Naive thymus-derived CD8-positive, alpha-beta T cell (primary cell): ENCODE measurements at regions not wholly inside any gene's neighbourhood (a gene's known extent, or its start where the extent isn't known, plus 50 kb on each side); places are given as distances from the start of the nearest gene placed in this dataset.
A peak's percentile ranks its signal among the peaks of the same experiment; 100 is the strongest.

Experiments used
- ATAC-seq, 2 donors: fragments of 150-1000 bp; cut with Tn5 transposase in 1 of 2; sonication (Bioruptor Pico), chemical (Tn5 transposase) in 1 of 2; 1 replicate in 1 of 2; 2 replicates in 1 of 2; pipeline ENCODE4 v1.10.0; 2021; ENCODE audit warnings: mild to moderate bottlenecking in 2 of 2, moderate library complexity in 2 of 2
- POLR2A ChIA-PET: fragments of 350-600 bp; sonication (Branson Sonifier 250); formaldehyde crosslinking; loops from one replicate; lab custom pipeline; 2021; ENCODE audit warnings: antibody characterized with exemption; lab: Charles Lee
- DNase-seq, 10 donors: peaks; one replicate each; pipeline versions ENCODE4 v3.0.0 to v3.0.0-alpha.2; 2020 to 2022
- H3K27ac Mint-ChIP-seq, 10 donors: one replicate each; pipeline ENCODE4 v1.8.0; 2020 to 2022; ENCODE audit warnings: mild to moderate bottlenecking in 10 of 10, mixed read lengths in 10 of 10, moderate library complexity in 4 of 10, inconsistent platforms in 1 of 10
- H3K27me3 Mint-ChIP-seq, 5 donors: one replicate each; pipeline ENCODE4 v1.8.0; 2021 to 2022; ENCODE audit warnings: mixed read lengths in 5 of 5
- H3K36me3 Mint-ChIP-seq, 3 donors: one replicate each; pipeline ENCODE4 v1.8.0; 2020 to 2022; ENCODE audit warnings: mixed read lengths in 3 of 3, mild to moderate bottlenecking in 2 of 3, inconsistent platforms in 1 of 3
- H3K4me1 Mint-ChIP-seq, 4 donors: one replicate each; pipeline ENCODE4 v1.8.0; 2021 to 2022; ENCODE audit warnings: mixed read lengths in 4 of 4
- H3K4me3 Mint-ChIP-seq, 10 donors: one replicate each; pipeline ENCODE4 v1.8.0; 2020 to 2022; ENCODE audit warnings: mild to moderate bottlenecking in 10 of 10, mixed read lengths in 10 of 10, moderate library complexity in 6 of 10, inconsistent platforms in 1 of 10
- H3K9me3 Mint-ChIP-seq, 9 donors: one replicate each; pipeline ENCODE4 v1.8.0; 2020 to 2022; ENCODE audit warnings: mixed read lengths in 9 of 9, mild to moderate bottlenecking in 3 of 9, inconsistent platforms in 1 of 9, moderate library complexity in 1 of 9

GRCh38 chr5:68883436-68883835 lies 210.4 kb upstream of the SLC30A5 start:
- peaks cover 0 to 3% (median 0%) of the 10 kb centered on the region in 3 donors for H3K36me3 Mint-ChIP-seq
- H3K9me3 Mint-ChIP-seq = no peaks in the 10 kb centered on the region
- H3K4me1 Mint-ChIP-seq = peaks cover 23 to 30% (median 27%) of the 10 kb centered on the region in 4 donors
- H3K27me3 Mint-ChIP-seq = no peaks in the 10 kb centered on the region
- POLR2A ChIA-PET = interaction anchor here (0.7 kb wide), 1 partner anchor 611 kb away, joined by 4 read pairs; no protein-coding TSS in a partner anchor
- ATAC-seq (no peak), DNase-seq (no peak)
- H3K4me3 Mint-ChIP-seq = peak overlapping the region in 5 of 10 donors; percentile 31 to 70 (median 48)
- H3K27ac Mint-ChIP-seq = no peak overlapping the region

DNA sequence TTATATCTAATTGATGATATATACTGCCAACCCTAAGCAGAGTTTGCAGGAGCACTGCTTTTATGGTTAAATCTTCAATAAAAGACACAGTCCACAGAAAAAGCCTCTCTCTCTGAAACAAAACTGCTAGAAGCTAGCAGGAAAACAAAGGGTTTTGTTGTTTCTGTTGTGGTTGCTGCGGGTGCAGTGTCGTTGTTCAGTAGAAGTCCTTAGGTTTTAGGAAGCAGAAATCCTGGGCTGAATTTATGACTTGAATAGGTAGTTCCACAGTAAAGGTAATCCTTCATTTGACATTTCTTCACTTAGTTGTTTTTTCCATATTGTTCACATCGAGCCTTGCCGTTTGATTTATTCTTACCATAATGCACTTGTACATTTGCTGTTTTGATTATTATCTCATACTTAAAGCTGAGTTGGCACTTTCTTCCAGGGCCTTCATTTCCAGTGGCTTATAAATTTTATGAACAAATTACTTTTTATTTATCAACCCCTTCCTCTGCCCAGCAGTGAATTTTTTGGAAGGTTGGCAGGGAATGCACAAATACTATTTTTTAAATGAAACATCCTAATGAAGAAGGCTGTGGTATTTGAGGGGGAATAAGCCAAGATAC lies 209.6 kb upstream of the SLC30A5 start:
- no peaks in the 10 kb centered on the region for H3K27me3 Mint-ChIP-seq
- H3K4me3 Mint-ChIP-seq = peak overlapping the region in 9 of 10 donors; percentile 26 to 70 (median 51)
- DNase-seq (peak in 9 of 10 donors; percentile 10 to 72 (median 39)), ATAC-seq (peak; percentile 52 to 87)
- peaks cover 0 to 3% (median 0%) of the 10 kb centered on the region in 3 donors for H3K36me3 Mint-ChIP-seq
- H3K9me3 Mint-ChIP-seq = no peaks in the 10 kb centered on the region
- H3K4me1 Mint-ChIP-seq = peaks cover 23 to 30% (median 27%) of the 10 kb centered on the region in 4 donors
- H3K27ac Mint-ChIP-seq = peak overlapping the region in 5 of 10 donors; percentile 16 to 54 (median 43)
- POLR2A ChIA-PET = interaction anchor here (0.7 kb wide), 3 partner anchors 611 to 1973 kb away, joined by 3 to 4 read pairs (median 4); no protein-coding TSS in a partner anchor

DNA sequence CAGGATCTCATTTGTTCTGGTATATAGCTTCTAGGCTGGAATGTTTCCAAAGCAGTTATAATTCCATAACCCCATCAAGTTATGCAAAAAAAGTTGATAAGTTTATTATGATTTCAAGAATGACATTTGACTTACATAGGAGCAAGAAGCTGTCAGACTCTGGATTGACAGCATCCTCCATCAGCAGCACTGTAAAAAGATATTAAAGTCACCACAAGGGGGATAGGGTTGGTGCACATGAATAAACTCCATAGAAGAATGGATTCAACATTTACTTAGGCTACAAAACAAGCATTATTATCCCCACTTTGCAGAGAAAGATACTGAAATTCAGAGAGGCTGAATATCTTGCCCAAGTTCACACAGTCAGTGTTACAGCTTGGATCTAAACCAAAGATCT lies 208.9 kb upstream of the SLC30A5 start:
- POLR2A ChIA-PET = no interaction called here
- ATAC-seq (peak in 1 of 2 donors; percentile 66), DNase-seq (peak in 4 of 10 donors; percentile 6 to 38 (median 28))
- Mint-ChIP-seq H3K27ac (no peak overlapping the region), H3K27me3 (no peaks in the 10 kb centered on the region), H3K36me3 (peaks cover 0 to 3% (median 0%) of the 10 kb centered on the region in 3 donors), H3K9me3 (no peaks in the 10 kb centered on the region), H3K4me3 (no peak overlapping the region), H3K4me1 (peaks cover 25 to 30% (median 27%) of the 10 kb centered on the region in 4 donors)

GRCh38 chr5:68886814-68887213 lies 207.0 kb upstream of the SLC30A5 start:
- H3K36me3 Mint-ChIP-seq = peaks cover 0 to 3% (median 0%) of the 10 kb centered on the region in 3 donors
- POLR2A ChIA-PET = no interaction called here

DNA sequence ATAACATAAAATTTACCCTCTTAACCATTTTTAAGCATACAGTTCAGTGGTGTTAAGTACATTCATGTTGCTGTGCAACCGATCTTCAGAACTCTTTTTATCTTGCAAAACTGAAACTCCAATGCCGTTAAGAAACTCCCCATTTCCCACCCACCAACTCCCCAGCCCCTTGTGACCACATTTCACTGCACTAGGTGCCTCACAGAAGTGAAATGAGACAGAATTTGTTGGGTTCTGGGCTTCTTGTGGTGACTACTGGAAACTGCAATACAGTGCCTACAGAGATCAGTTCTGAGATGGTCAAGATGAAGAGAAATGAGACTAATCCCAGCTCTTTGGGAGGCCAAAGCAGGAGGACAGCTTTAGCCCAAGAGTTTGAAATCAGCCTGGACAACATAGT lies 202.1 kb upstream of the SLC30A5 start:
- peaks cover 23 to 33% (median 26%) of the 10 kb centered on the region in 4 donors for H3K4me1 Mint-ChIP-seq
- peak overlapping the region in 1 of 10 donors; percentile 52 for H3K4me3 Mint-ChIP-seq
- POLR2A ChIA-PET = no interaction called here
- no peaks in the 10 kb centered on the region for H3K36me3 Mint-ChIP-seq
- peak in 1 of 2 donors; percentile 72 for ATAC-seq
- peak in 3 of 10 donors; percentile 8 to 47 (median 34) for DNase-seq
- no peaks in the 10 kb centered on the region for H3K27me3 Mint-ChIP-seq
- peak overlapping the region in 2 of 10 donors; percentile 34 to 64 for H3K27ac Mint-ChIP-seq
- H3K9me3 Mint-ChIP-seq = no peaks in the 10 kb centered on the region

More at GRCh38 chr5:68886814-68887213, 207.0 kb upstream of the SLC30A5 start:
- ATAC-seq (peak in 1 of 2 donors; percentile 24), DNase-seq (no peak)
- no peaks in the 10 kb centered on the region for H3K27me3 Mint-ChIP-seq
- no peaks in the 10 kb centered on the region for H3K9me3 Mint-ChIP-seq
- H3K4me1 Mint-ChIP-seq = peaks cover 27 to 36% (median 32%) of the 10 kb centered on the region in 4 donors
- H3K4me3 Mint-ChIP-seq = no peak overlapping the region
- peak overlapping the region in 1 of 10 donors; percentile 8 for H3K27ac Mint-ChIP-seq

DNA sequence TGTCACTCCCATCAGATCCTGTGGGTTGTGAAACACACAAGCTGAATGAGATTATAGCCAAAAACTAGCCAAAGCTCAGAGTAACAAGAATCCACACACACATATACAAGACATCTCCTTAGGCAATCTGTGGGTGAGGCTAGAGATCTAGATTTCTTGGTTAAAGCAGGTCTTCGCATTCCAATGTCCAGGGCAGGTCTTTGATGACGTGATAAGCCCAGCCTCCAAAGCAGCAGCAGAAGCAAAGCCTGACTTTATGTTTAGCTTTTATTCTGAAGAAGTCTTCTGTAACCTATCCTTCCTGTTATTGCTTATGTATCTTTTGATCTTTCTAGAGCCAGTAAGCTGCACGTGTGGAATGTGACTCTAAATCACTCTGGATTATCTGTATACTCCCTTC lies 199.1 kb upstream of the SLC30A5 start:
- peaks cover 19 to 33% (median 22%) of the 10 kb centered on the region in 4 donors for H3K4me1 Mint-ChIP-seq
- H3K4me3 Mint-ChIP-seq = peak overlapping the region in 4 of 10 donors; percentile 2 to 57 (median 45)
- H3K27ac Mint-ChIP-seq = peak overlapping the region in 5 of 10 donors; percentile 4 to 82 (median 60)
- H3K9me3 Mint-ChIP-seq = no peaks in the 10 kb centered on the region
- H3K36me3 Mint-ChIP-seq = no peaks in the 10 kb centered on the region
- ATAC-seq (peak; percentile 20 to 78), DNase-seq (peak in 3 of 10 donors; percentile 14 to 48 (median 45))
- POLR2A ChIA-PET = no interaction called here
- no peaks in the 10 kb centered on the region for H3K27me3 Mint-ChIP-seq

- DNase-seq (no peak), ATAC-seq (no peak)
- H3K9me3 Mint-ChIP-seq = peaks cover 0 to 9% (median 0%) of the 10 kb centered on the region in 9 donors
- H3K4me3 Mint-ChIP-seq = no peak overlapping the region
- no peaks in the 10 kb centered on the region for H3K27me3 Mint-ChIP-seq
- peaks cover 12 to 17% (median 14%) of the 10 kb centered on the region in 4 donors for H3K4me1 Mint-ChIP-seq
- POLR2A ChIA-PET = no interaction called here
- no peaks in the 10 kb centered on the region for H3K36me3 Mint-ChIP-seq
- no peak overlapping the region for H3K27ac Mint-ChIP-seq
Observed at GRCh38 chr5:68898951-68899471, 194.8 kb upstream of the SLC30A5 start.

DNA sequence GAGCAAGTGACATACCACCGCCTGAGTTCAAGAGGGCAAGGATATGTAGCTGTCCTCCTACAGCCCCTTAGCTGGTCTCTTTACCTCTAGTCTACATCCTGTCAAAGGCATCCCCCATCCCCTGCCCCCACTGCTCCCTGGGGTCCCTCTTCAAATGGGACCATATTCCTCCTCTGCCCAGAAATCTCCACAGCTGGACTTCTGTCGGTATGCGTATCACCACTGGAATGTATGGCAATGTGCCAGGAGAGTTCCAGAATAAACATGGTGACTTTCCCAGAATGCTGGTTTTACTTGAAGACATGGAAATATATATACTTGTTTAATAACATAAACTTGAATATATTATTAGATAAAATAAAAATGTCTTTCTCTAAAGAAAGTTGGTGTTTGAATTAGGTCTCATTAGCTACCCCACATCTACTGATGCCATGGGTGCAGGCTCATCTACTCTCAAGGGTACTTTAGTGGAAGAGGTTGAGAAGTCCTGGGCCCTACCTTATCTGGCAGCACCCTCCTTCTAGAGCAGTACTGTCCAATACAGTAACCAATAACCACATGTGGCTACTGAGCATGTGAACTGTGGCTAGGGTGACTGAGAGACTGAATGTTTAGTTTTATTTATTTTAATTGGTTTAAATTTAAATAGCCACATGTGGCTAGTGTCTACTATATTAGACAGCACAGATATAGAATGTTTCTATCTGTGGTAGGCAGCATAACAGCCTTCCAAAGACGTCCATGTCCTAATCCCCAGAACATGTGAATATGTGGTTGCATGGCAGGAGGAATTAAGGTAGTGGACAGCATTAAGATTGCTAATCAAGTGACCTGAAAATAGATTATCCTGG lies 181.7 kb upstream of the SLC30A5 start:
- Mint-ChIP-seq H3K27me3 (peaks cover 0 to 2% (median 0%) of the 10 kb centered on the region in 5 donors), H3K4me3 (no peak overlapping the region), H3K27ac (peak overlapping the region in 1 of 10 donors; percentile 26), H3K9me3 (peaks cover 0 to 5% (median 0%) of the 10 kb centered on the region in 9 donors), H3K4me1 (no peaks in the 10 kb centered on the region), H3K36me3 (no peaks in the 10 kb centered on the region)
- POLR2A ChIA-PET = interaction anchor here (1.0 kb wide), 1 partner anchor 10 kb away, joined by 3 read pairs; no protein-coding TSS in a partner anchor
- no peak for ATAC-seq
- DNase-seq = no peak

DNA sequence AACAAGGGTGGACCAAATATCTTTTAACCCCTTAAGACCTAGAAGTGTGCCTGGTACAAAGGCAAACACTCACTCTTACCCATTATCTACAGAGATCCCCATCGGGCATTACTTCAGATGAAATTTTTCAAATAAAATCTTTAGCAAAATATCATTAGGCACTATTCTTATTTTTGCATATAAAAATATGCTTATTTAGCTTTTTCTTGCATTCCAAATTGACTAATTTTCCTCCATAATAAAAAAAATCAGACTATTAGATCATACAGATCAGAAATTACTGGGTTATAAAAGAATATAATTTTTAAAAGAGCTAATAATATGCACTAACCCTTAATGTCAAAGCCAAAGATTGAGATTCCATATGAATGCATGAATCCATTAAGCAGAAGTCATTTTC lies 178.7 kb upstream of the SLC30A5 start:
- H3K9me3 Mint-ChIP-seq = peaks cover 0 to 18% (median 7%) of the 10 kb centered on the region in 9 donors
- peaks cover 0 to 11% (median 0%) of the 10 kb centered on the region in 3 donors for H3K36me3 Mint-ChIP-seq
- no peak overlapping the region for H3K4me3 Mint-ChIP-seq
- no peaks in the 10 kb centered on the region for H3K4me1 Mint-ChIP-seq
- no peak for ATAC-seq
- POLR2A ChIA-PET = no interaction called here
- no peak overlapping the region for H3K27ac Mint-ChIP-seq
- no peak for DNase-seq
- peaks cover 0 to 2% (median 0%) of the 10 kb centered on the region in 5 donors for H3K27me3 Mint-ChIP-seq

GRCh38 chr5:68918306-68918705 lies 175.5 kb upstream of the SLC30A5 start:
- no peak overlapping the region for H3K27ac Mint-ChIP-seq
- peaks cover 0 to 16% (median 7%) of the 10 kb centered on the region in 9 donors for H3K9me3 Mint-ChIP-seq
- DNase-seq (no peak), ATAC-seq (no peak)
- peaks cover 0 to 2% (median 0%) of the 10 kb centered on the region in 5 donors for H3K27me3 Mint-ChIP-seq
- POLR2A ChIA-PET = no interaction called here
- no peaks in the 10 kb centered on the region for H3K4me1 Mint-ChIP-seq
- H3K4me3 Mint-ChIP-seq = no peak overlapping the region
- peaks cover 0 to 11% (median 0%) of the 10 kb centered on the region in 3 donors for H3K36me3 Mint-ChIP-seq

DNA sequence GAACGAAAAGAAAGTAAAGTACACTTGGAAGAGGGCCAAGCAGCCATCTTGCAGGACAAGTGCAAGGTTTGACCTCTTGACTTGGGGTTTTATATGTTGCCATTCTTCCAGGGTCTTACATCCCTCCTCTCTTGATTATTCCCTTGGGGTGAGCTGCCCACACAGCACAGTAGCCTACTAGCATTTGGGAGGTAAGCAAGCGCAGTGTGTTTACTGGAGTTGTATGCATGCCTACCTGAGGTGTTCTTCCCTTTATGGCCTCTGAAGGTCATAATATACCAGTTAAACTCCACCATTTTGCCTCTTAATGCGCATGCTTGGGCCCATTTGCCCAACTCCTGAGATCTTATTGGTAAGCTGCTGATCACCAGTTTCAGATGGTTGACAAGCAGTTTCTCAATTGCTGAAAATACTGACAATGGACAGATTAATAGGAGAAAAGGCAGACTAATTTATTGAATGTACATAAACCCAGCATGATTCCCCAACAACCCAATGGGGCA lies 173.8 kb upstream of the SLC30A5 start:
- Mint-ChIP-seq H3K4me3 (no peak overlapping the region), H3K27me3 (peaks cover 0 to 2% (median 0%) of the 10 kb centered on the region in 5 donors), H3K36me3 (peaks cover 0 to 11% (median 0%) of the 10 kb centered on the region in 3 donors), H3K9me3 (peaks cover 0 to 16% (median 7%) of the 10 kb centered on the region in 9 donors), H3K27ac (no peak overlapping the region), H3K4me1 (no peaks in the 10 kb centered on the region)
- DNase-seq (no peak), ATAC-seq (no peak)
- POLR2A ChIA-PET = no interaction called here

- POLR2A ChIA-PET = no interaction called here
- ATAC-seq (no peak), DNase-seq (no peak)
- Mint-ChIP-seq H3K9me3 (peaks cover 0 to 16% (median 7%) of the 10 kb centered on the region in 9 donors), H3K27ac (no peak overlapping the region), H3K36me3 (peaks cover 0 to 11% (median 0%) of the 10 kb centered on the region in 3 donors), H3K4me3 (no peak overlapping the region), H3K4me1 (no peaks in the 10 kb centered on the region), H3K27me3 (peaks cover 0 to 2% (median 0%) of the 10 kb centered on the region in 5 donors)
Observed at GRCh38 chr5:68920888-68921287, 172.9 kb upstream of the SLC30A5 start.
